Spleen (tissue), 7 donors: ENCODE measurements at regions not wholly inside any gene's neighbourhood (a gene's known extent, or its start where the extent isn't known, plus 50 kb on each side); places are given as distances from the start of the nearest gene placed in this dataset.
"Not testable (repeated sequence)": the region's sequence is repeated elsewhere in the genome, so short reads cannot be mapped to it uniquely, and the experiment has no call there.

ENCODE experiments used
- CTCF ChIP-seq, 11 experiments: fragments of 200-600 bp in 7 of 11; fragments of 450-650 bp in 4 of 11; sonication (generic) in 4 of 11; IDR thresholded peaks in 8 of 11; conservative IDR thresholded peaks in 3 of 11; 1 replicate in 7 of 11; 2 replicates in 4 of 11; pipeline versions ENCODE4 v1.4.0 to v1.8.0; 2016 to 2021; ENCODE audit warnings: antibody characterized with exemption in 11 of 11, inconsistent platforms in 4 of 11, mild to moderate bottlenecking in 1 of 11
- POLR2A ChIP-seq, 3 donors: fragments of 450-650 bp; IDR thresholded peaks; one replicate each; pipeline ENCODE4 v1.5.1; 2017; ENCODE audit warnings: antibody characterized with exemption in 3 of 3, mild to moderate bottlenecking in 1 of 3
- POLR2AphosphoS5 ChIP-seq, 3 donors: sonication (generic); formaldehyde crosslinking; IDR thresholded peaks; one replicate each; pipeline ENCODE4 v1.5.1; 2017; ENCODE audit warnings: antibody characterized with exemption in 3 of 3
- donor health status: DM: no; HTN: no; CAD: no; lungs with moderate emphysema.
- donor health status: DM: no; HTN: no; CAD: no.
- donor health status: DM: no; HTN: no; CAD: no.

DNA sequence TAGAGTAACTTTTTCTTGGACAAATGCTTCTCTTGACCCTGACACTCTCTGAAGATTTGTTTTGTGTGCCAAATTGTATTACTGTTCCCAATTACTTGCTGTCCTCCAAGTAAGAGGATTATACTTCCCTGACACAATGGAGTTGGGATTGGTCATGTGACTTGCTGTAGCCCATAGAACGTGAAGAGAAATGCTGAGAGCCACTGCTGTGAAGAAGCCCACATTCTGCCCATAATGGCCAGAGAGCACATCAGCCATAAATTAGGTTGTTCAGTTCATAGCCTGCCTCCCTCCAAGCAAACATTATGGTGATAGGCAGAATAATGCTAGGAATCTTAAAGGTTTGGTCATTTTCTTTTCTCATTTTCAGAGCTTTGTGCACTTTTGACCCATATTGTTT is 198.9 kb downstream of the SPATA31A1 start:
- not testable (repeated sequence) for TF ChIP-seq CTCF (IDR thresholded peaks at IDR 0.05 in 8 of 11, conservative IDR thresholded peaks at IDR 0.05 in 3 of 11); POLR2A (IDR thresholded peaks at IDR 0.05); POLR2AphosphoS5 (IDR thresholded peaks at IDR 0.05)
